Mesenchymal stem cell (in vitro differentiated cells and primary cell): ENCODE measurements at regions not wholly inside any gene's neighbourhood (a gene's known extent, or its start where the extent isn't known, plus 50 kb on each side); places are given as distances from the start of the nearest gene placed in this dataset.

Source experiments
- DNase-seq: peaks from one replicate; pipeline ENCODE4 v3.0.0-alpha.2; 2013
- H2AFZ ChIP-seq: one replicate; pipeline ENCODE4 v1.6.1; 2013; ENCODE audit warnings: low read depth, mild to moderate bottlenecking, control low read depth, inconsistent platforms, low read length, moderate library complexity
- H2AK5ac ChIP-seq: 2 replicates; pipeline ENCODE4 v1.6.1; 2013; ENCODE audit warnings: low read length, moderate library complexity, mild to moderate bottlenecking, inconsistent platforms; ENCODE audit not compliant: severe bottlenecking
- H2BK120ac ChIP-seq: one replicate; pipeline ENCODE4 v1.6.1; 2013; ENCODE audit warnings: low read depth, mild to moderate bottlenecking, inconsistent platforms, low read length, moderate library complexity
- H2BK12ac ChIP-seq, 2 experiments: one replicate each; pipeline ENCODE4 v1.6.1; 2013; ENCODE audit warnings: inconsistent platforms in 2 of 2, low read length in 2 of 2, mild to moderate bottlenecking in 2 of 2, moderate library complexity in 2 of 2, control low read depth in 1 of 2
- H2BK15ac ChIP-seq: one replicate; pipeline ENCODE4 v1.6.1; 2013; ENCODE audit warnings: mild to moderate bottlenecking, low read depth, inconsistent platforms; ENCODE audit not compliant: poor library complexity, severe bottlenecking
- H2BK5ac ChIP-seq: 2 replicates; pipeline ENCODE4 v1.6.1; 2013; ENCODE audit warnings: low read depth, mild to moderate bottlenecking, low read length, control low read depth, inconsistent platforms; ENCODE audit not compliant: poor library complexity, severe bottlenecking
- H3K14ac ChIP-seq, 2 experiments: one replicate each; pipeline ENCODE4 v1.6.1; 2013; ENCODE audit warnings: inconsistent platforms in 2 of 2, low read length in 2 of 2, control low read depth in 1 of 2, mild to moderate bottlenecking in 1 of 2, moderate library complexity in 1 of 2
- H3K18ac ChIP-seq, 2 experiments: one replicate each; pipeline ENCODE4 v1.6.1; 2013; ENCODE audit warnings: inconsistent platforms in 2 of 2, low read length in 2 of 2, control low read depth in 1 of 2, low read depth in 1 of 2, mild to moderate bottlenecking in 1 of 2
- H3K23ac ChIP-seq, 2 experiments: one replicate each; pipeline ENCODE4 v1.6.1; 2013; ENCODE audit warnings: inconsistent platforms in 2 of 2, low read length in 2 of 2, mild to moderate bottlenecking in 2 of 2, moderate library complexity in 2 of 2, control low read depth in 1 of 2
- H3K27ac ChIP-seq: 2 replicates; pipeline ENCODE4 v1.5.1; 2013; ENCODE audit warnings: mild to moderate bottlenecking, moderate library complexity, low read length, control low read depth, inconsistent platforms; ENCODE audit not compliant: poor library complexity, severe bottlenecking
- H3K27me3 ChIP-seq, 2 experiments: 2 replicates each; pipeline versions ENCODE4 v1.6.1 to v1.7.0; 2013; ENCODE audit warnings: low read length in 2 of 2, mild to moderate bottlenecking in 2 of 2, moderate library complexity in 2 of 2, control low read depth in 1 of 2, inconsistent platforms in 1 of 2; ENCODE audit not compliant: control insufficient read depth in 1 of 2, insufficient read depth in 1 of 2
- H3K36me3 ChIP-seq, 2 experiments: 2 replicates each; pipeline versions ENCODE4 v1.6.1 to v1.7.0; 2013; ENCODE audit warnings: low read length in 2 of 2, control low read depth in 1 of 2, inconsistent platforms in 1 of 2, low read depth in 1 of 2, mild to moderate bottlenecking in 1 of 2; ENCODE audit not compliant: insufficient read depth in 2 of 2, control insufficient read depth in 1 of 2
- H3K4ac ChIP-seq, 2 experiments: one replicate each; pipeline ENCODE4 v1.6.1; 2013; ENCODE audit warnings: inconsistent platforms in 2 of 2, low read length in 2 of 2, mild to moderate bottlenecking in 2 of 2, moderate library complexity in 2 of 2, control low read depth in 1 of 2, low read depth in 1 of 2
- H3K4me1 ChIP-seq: 2 replicates; pipeline ENCODE4 v1.6.1; 2013; ENCODE audit warnings: low read depth, low read length, control low read depth; ENCODE audit not compliant: control insufficient read depth, insufficient read depth
- H3K4me2 ChIP-seq: 2 replicates; pipeline ENCODE4 v1.6.1; 2013; ENCODE audit warnings: low read length, mild to moderate bottlenecking, inconsistent platforms; ENCODE audit not compliant: poor library complexity, severe bottlenecking
- H3K4me3 ChIP-seq, 2 experiments: 2 replicates each; pipeline versions ENCODE4 v1.5.1 to v1.7.0; 2013; ENCODE audit warnings: low read length in 2 of 2, mild to moderate bottlenecking in 2 of 2, control low read depth in 1 of 2, low read depth in 1 of 2; ENCODE audit not compliant: insufficient read depth in 1 of 2
- H3K79me1 ChIP-seq: replicated peaks from 2 replicates; pipeline ENCODE4 v1.6.1; 2013; ENCODE audit warnings: mild to moderate bottlenecking, control low read depth, low read length, inconsistent platforms; ENCODE audit not compliant: poor library complexity, severe bottlenecking
- H3K9ac ChIP-seq: 2 replicates; pipeline ENCODE4 v1.7.0; 2013; ENCODE audit warnings: mild to moderate bottlenecking, low read length, moderate library complexity
- H3K9me3 ChIP-seq: 2 replicates; pipeline ENCODE4 v1.7.0; 2013; ENCODE audit warnings: mild to moderate bottlenecking, low read length; ENCODE audit not compliant: control insufficient read depth
- H4K8ac ChIP-seq: one replicate; pipeline ENCODE4 v1.6.1; 2013; ENCODE audit warnings: inconsistent platforms, mild to moderate bottlenecking, low read length, moderate library complexity
- H4K91ac ChIP-seq: one replicate; pipeline ENCODE4 v1.6.1; 2013; ENCODE audit warnings: mild to moderate bottlenecking, low read length, inconsistent platforms
- WGBS: methylation state at CpG from one replicate; pipeline ENCODE4 v1.1.7; 2013; ENCODE audit warnings: mixed read lengths; 5-methylcytosine and 5-hydroxymethylcytosine counted together

DNA sequence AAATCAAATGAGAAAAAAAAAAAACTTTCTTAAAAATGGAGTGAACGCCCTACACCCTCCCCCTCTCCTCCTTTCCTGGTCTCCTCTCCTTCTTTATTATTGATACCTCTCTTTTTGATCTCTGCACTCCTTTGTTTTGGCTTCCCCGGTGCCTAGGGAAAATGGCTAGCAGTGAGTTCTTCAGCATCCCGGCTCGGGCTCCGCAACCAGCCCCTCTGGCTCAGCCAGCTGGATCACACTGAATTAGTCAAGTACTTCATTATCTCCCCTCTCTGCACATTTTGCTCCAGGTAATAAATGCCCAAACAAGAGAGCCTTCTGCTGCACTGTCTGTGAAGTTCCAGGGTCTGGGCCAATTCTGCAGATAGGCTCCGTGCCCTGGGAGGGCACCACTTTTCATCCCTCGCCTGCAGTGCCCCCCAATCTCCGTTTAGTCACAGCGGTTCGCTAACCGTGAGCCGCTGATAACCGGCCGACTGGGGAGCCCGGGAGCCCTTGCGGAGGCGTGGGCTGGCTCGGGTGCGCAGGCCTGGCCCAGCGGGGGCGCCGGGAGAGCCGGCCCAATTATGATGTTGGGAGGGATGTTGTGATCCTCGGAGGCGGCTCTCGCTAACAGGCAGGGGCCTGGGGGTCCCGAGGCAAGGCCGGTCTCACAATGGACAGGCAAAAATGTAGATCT, 301.9 kb downstream of the TFAP2A start:
- H3K4ac ChIP-seq = no peak overlapping the region
- peak overlapping the region; percentile 13 for H3K4me2 ChIP-seq
- H2AK5ac ChIP-seq = no peak overlapping the region
- H3K23ac ChIP-seq = no peak overlapping the region
- H3K14ac ChIP-seq = no peak overlapping the region
- no peak overlapping the region for H2BK12ac ChIP-seq
- H2BK15ac ChIP-seq = no peak overlapping the region
- H3K36me3 ChIP-seq = no peaks in the 10 kb centered on the region
- WGBS = 14% methylated on average over 28 of the region's 28 CpGs
- H2BK120ac ChIP-seq = no peak overlapping the region
- H4K91ac ChIP-seq = no peak overlapping the region
- no peak overlapping the region for H3K4me3 ChIP-seq
- no peak overlapping the region for H3K9ac ChIP-seq
- no peak overlapping the region for H3K18ac ChIP-seq
- H3K79me1 ChIP-seq = no peaks in the 10 kb centered on the region
- H3K9me3 ChIP-seq = no peaks in the 10 kb centered on the region
- H3K4me1 ChIP-seq = peaks cover 3% of the 10 kb centered on the region
- H4K8ac ChIP-seq = no peak overlapping the region
- peaks cover 5 to 8% of the 10 kb centered on the region in 2 experiments for H3K27me3 ChIP-seq
- DNase-seq = no peak
- no peak overlapping the region for H2AFZ ChIP-seq
- no peak overlapping the region for H2BK5ac ChIP-seq
- H3K27ac ChIP-seq = no peak overlapping the region

DNA sequence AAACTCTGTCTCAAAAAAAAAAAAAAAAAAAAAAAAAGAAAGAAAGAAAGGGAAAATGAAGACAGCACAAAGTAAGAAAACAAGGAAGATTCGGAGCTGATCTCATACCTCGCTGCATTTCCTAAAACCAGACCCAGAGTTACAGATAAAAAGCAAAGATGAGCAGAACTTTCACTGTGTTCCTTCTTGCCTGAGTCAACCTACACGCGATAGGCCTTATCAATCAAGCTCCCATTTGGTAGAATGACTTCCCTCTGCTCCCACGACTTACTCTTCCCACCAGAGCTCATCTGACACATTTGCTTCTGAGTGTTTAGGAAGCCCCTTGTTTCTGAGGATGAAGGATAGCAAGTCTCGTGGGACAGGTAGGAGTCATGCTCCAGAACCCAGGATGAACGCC, 302.9 kb downstream of the TFAP2A start:
- Histone ChIP-seq H3K14ac (no peak overlapping the region), H2BK12ac (no peak overlapping the region), H4K8ac (no peak overlapping the region), H2BK120ac (no peak overlapping the region), H3K9ac (no peak overlapping the region), H3K4me1 (peaks cover 3% of the 10 kb centered on the region), H3K23ac (no peak overlapping the region), H3K79me1 (no peaks in the 10 kb centered on the region), H2BK15ac (no peak overlapping the region), H3K27ac (no peak overlapping the region), H4K91ac (no peak overlapping the region), H2AFZ (no peak overlapping the region), H2BK5ac (no peak overlapping the region), H3K27me3 (peaks cover 5 to 8% of the 10 kb centered on the region in 2 experiments), H3K36me3 (no peaks in the 10 kb centered on the region), H2AK5ac (no peak overlapping the region), H3K4me2 (no peak overlapping the region), H3K4me3 (no peak overlapping the region), H3K9me3 (no peaks in the 10 kb centered on the region), H3K4ac (no peak overlapping the region), H3K18ac (no peak overlapping the region)
- no peak for DNase-seq
- 58% methylated on average over 3 of the region's 7 CpGs for WGBS

DNA sequence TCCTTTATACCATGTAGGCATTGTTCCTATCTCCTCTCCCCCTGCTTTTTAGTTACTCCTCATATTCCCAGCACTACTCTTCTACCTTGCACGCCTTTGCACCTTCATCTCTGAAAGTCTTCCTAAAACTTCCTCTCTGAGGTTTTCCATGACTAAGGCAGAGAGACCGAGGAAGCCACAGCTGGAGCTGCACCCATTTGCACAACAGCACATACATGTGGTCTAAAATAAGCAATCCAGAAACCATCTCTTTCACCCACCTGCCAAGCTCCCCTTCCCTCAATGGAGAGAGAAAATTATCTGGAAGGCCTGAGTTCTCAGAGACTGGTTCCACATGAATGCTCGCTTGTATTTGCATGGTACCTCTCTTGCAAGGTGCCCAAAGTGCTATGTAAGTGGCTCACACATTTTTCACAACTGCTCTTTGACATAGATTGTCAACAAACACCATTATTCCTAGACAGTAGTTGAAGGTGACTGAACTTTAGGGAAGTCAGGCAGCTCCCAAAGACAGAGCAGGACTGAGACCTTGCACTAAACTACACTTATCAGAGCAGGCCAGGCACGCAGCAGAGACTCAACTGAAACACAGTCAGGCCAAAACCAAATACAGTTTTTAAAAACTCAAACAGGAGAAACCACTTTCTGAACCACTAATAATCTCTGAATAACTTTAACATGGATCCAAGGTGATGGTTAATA, 313.2 kb downstream of the TFAP2A start:
- Histone ChIP-seq H3K27me3 (no peaks in the 10 kb centered on the region), H3K27ac (no peak overlapping the region), H3K23ac (no peak overlapping the region), H3K36me3 (no peaks in the 10 kb centered on the region), H3K4me1 (no peaks in the 10 kb centered on the region), H3K4ac (no peak overlapping the region), H2AK5ac (no peak overlapping the region), H3K4me2 (no peak overlapping the region), H4K91ac (no peak overlapping the region), H3K9me3 (no peaks in the 10 kb centered on the region), H2BK15ac (no peak overlapping the region), H2BK120ac (no peak overlapping the region), H2BK12ac (no peak overlapping the region), H3K14ac (no peak overlapping the region), H3K9ac (no peak overlapping the region), H4K8ac (no peak overlapping the region), H2AFZ (no peak overlapping the region), H2BK5ac (no peak overlapping the region), H3K4me3 (no peak overlapping the region), H3K79me1 (no peaks in the 10 kb centered on the region), H3K18ac (no peak overlapping the region)
- DNase-seq = no peak
- 76% methylated on average over 3 of the region's 4 CpGs for WGBS

DNA sequence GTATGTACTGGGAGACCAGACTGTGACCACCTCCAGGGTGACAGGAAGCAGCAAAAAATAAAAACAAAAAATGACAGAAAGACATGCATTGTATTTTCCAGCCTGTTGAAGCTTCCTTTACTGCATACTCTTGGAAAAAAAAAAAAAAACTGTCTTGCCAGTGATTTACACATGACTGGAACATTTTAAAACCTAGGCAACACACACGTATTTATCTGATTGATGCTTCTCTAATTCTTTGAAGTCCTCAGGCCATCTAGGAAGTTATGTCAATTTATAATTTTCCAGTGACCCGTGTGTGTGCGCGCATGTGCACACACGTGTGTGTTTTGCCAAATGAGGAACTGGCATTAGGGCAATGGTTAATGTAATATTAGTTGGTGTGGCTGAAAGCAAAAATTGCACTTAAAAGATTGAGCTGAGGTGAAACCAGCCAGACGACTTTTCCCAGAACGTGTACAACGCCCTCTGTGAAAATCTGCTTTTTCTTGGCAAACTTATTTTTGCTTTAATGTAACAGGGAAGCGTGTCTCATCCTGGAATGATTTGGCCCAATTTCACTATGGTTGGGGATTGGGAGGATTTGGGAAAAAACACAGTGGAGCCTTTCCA, 315.2 kb downstream of the TFAP2A start:
- H2BK120ac ChIP-seq = no peak overlapping the region
- no peak for DNase-seq

More for the DNA sequence above, 315.2 kb downstream of the TFAP2A start:
- no peaks in the 10 kb centered on the region for H3K79me1 ChIP-seq
- peak overlapping the region in 1 of 2 experiments; percentile 47 for H3K4me3 ChIP-seq
- no peak overlapping the region for H2BK12ac ChIP-seq
- H3K36me3 ChIP-seq = no peaks in the 10 kb centered on the region
- no peak overlapping the region for H4K8ac ChIP-seq
- H3K18ac ChIP-seq = no peak overlapping the region
- H3K27ac ChIP-seq = no peak overlapping the region
- H3K23ac ChIP-seq = no peak overlapping the region
- H2BK15ac ChIP-seq = no peak overlapping the region
- H2AFZ ChIP-seq = no peak overlapping the region
- no peaks in the 10 kb centered on the region for H3K9me3 ChIP-seq
- H3K4me1 ChIP-seq = no peaks in the 10 kb centered on the region
- no peaks in the 10 kb centered on the region for H3K27me3 ChIP-seq
- no peak overlapping the region for H2BK5ac ChIP-seq
- H3K4me2 ChIP-seq = no peak overlapping the region
- H3K9ac ChIP-seq = no peak overlapping the region
- no peak overlapping the region for H3K4ac ChIP-seq
- H3K14ac ChIP-seq = no peak overlapping the region
- 89% methylated on average over 9 of the region's 9 CpGs for WGBS
- no peak overlapping the region for H4K91ac ChIP-seq
- no peak overlapping the region for H2AK5ac ChIP-seq
